Astrocyte (in vitro differentiated cells and primary cell): ENCODE measurements at regions not wholly inside any gene's neighbourhood (a gene's known extent, or its start where the extent isn't known, plus 50 kb on each side); places are given as distances from the start of the nearest gene placed in this dataset.
"Not testable (repeated sequence)": the region's sequence is repeated elsewhere in the genome, so short reads cannot be mapped to it uniquely, and the experiment has no call there.

Experiments
- DNase-seq: peaks from one replicate; pipeline ENCODE4 v3.0.0-alpha.2; 2010; ENCODE audit warnings: low read depth
- FAIRE-seq: peaks from 2 replicates; lab custom pipeline; 2011; peaks lifted over from hg19 to GRCh38; lab: Jason Lieb, UNC
- H2AFZ ChIP-seq: 2 replicates; pipeline ENCODE4 v1.6.0; 2012; ENCODE audit warnings: low read depth, low read length, inconsistent platforms
- H3K27ac ChIP-seq: 2 replicates; pipeline ENCODE4 v1.5.1; 2011; ENCODE audit warnings: low read depth, low read length, inconsistent platforms
- H3K27me3 ChIP-seq: 2 replicates; pipeline ENCODE4 v1.6.0; 2011; ENCODE audit warnings: low read length, inconsistent platforms; ENCODE audit not compliant: insufficient read depth
- H3K36me3 ChIP-seq: 2 replicates; pipeline ENCODE4 v1.5.1; 2011; ENCODE audit warnings: low read length, inconsistent platforms; ENCODE audit not compliant: insufficient read depth
- H3K4me1 ChIP-seq: 2 replicates; pipeline ENCODE4 v1.5.1; 2011; ENCODE audit warnings: low read length, inconsistent platforms; ENCODE audit not compliant: insufficient read depth
- H3K4me2 ChIP-seq: 2 replicates; pipeline ENCODE4 v1.6.0; 2012; ENCODE audit warnings: low read length, inconsistent platforms
- H3K4me3 ChIP-seq: 2 replicates; pipeline ENCODE4 v1.5.1; 2011; ENCODE audit warnings: low read depth, mild to moderate bottlenecking, low read length, inconsistent platforms; ENCODE audit not compliant: insufficient read depth
- H3K79me2 ChIP-seq: 2 replicates; pipeline ENCODE4 v1.6.0; 2012; ENCODE audit warnings: mild to moderate bottlenecking, low read length, inconsistent platforms; ENCODE audit not compliant: insufficient read depth
- H3K9ac ChIP-seq: 2 replicates; pipeline ENCODE4 v1.6.0; 2012; ENCODE audit warnings: mild to moderate bottlenecking, low read length, inconsistent platforms
- H3K9me3 ChIP-seq: 2 replicates; pipeline ENCODE4 v1.5.1; 2012; ENCODE audit warnings: low read depth, mild to moderate bottlenecking, low read length, inconsistent platforms; ENCODE audit not compliant: insufficient read depth
- H4K20me1 ChIP-seq: 2 replicates; pipeline ENCODE4 v1.6.0; 2012; ENCODE audit warnings: low read length, inconsistent platforms; ENCODE audit not compliant: insufficient read depth
- H3K27ac Mint-ChIP-seq: one replicate; pipeline ENCODE4 v1.8.0; 2021; ENCODE audit warnings: mild to moderate bottlenecking, mixed read lengths; ENCODE audit not compliant: unreplicated experiment
- H3K27me3 Mint-ChIP-seq: one replicate; pipeline ENCODE4 v1.8.0; 2021; ENCODE audit warnings: low read depth, mixed read lengths; ENCODE audit not compliant: unreplicated experiment
- H3K36me3 Mint-ChIP-seq: one replicate; pipeline ENCODE4 v1.8.0; 2021; ENCODE audit warnings: low read depth, mixed read lengths; ENCODE audit not compliant: unreplicated experiment
- H3K4me1 Mint-ChIP-seq: one replicate; pipeline ENCODE4 v1.8.0; 2021; ENCODE audit warnings: low read depth, mixed read lengths; ENCODE audit not compliant: unreplicated experiment
- H3K4me3 Mint-ChIP-seq: one replicate; pipeline ENCODE4 v1.8.0; 2021; ENCODE audit warnings: mild to moderate bottlenecking, moderate library complexity, mixed read lengths; ENCODE audit not compliant: unreplicated experiment
- H3K9me3 Mint-ChIP-seq: one replicate; pipeline ENCODE4 v1.8.0; 2021; ENCODE audit warnings: mild to moderate bottlenecking, mixed read lengths; ENCODE audit not compliant: unreplicated experiment
- EZH2 ChIP-seq: IDR thresholded peaks from 2 replicates; pipeline ENCODE4 v1.6.1; 2012; ENCODE audit warnings: mild to moderate bottlenecking, low read length, inconsistent platforms; ENCODE audit not compliant: insufficient read depth
- TF ChIP-seq, protein P1 (sequence below): IDR thresholded peaks from 2 replicates; pipeline ENCODE4 v1.5.1; 2011; ENCODE audit warnings: low read depth, mild to moderate bottlenecking, inconsistent platforms, low read length, moderate library complexity; ENCODE audit not compliant: insufficient read depth

DNA sequence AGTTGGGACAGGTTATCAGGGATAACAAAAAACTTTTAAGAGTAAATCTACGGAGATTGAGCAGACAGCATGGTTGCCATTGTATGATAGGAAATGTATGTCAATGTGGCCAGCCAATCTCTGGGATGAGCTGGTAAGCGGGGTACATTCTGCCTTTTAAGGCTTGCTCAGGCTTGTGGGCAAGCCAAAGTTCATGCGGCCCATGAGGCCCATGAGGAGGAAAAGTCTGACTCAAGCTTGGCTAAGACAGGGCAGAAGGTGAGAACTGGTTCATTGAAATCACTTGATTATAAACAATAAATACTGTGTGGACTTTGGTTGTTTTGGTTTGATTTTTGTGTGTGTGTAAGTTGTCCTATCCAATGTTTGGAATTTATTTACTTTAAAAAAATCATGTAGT is 997.1 kb downstream of the DNAH5 start:
- no peak for TF ChIP-seq EZH2
- TF ChIP-seq, protein P1, sequence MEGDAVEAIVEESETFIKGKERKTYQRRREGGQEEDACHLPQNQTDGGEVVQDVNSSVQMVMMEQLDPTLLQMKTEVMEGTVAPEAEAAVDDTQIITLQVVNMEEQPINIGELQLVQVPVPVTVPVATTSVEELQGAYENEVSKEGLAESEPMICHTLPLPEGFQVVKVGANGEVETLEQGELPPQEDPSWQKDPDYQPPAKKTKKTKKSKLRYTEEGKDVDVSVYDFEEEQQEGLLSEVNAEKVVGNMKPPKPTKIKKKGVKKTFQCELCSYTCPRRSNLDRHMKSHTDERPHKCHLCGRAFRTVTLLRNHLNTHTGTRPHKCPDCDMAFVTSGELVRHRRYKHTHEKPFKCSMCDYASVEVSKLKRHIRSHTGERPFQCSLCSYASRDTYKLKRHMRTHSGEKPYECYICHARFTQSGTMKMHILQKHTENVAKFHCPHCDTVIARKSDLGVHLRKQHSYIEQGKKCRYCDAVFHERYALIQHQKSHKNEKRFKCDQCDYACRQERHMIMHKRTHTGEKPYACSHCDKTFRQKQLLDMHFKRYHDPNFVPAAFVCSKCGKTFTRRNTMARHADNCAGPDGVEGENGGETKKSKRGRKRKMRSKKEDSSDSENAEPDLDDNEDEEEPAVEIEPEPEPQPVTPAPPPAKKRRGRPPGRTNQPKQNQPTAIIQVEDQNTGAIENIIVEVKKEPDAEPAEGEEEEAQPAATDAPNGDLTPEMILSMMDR = no peak
- H2AFZ ChIP-seq = no peak overlapping the region
- no peaks in the 10 kb centered on the region for H3K27me3 Mint-ChIP-seq

DNA sequence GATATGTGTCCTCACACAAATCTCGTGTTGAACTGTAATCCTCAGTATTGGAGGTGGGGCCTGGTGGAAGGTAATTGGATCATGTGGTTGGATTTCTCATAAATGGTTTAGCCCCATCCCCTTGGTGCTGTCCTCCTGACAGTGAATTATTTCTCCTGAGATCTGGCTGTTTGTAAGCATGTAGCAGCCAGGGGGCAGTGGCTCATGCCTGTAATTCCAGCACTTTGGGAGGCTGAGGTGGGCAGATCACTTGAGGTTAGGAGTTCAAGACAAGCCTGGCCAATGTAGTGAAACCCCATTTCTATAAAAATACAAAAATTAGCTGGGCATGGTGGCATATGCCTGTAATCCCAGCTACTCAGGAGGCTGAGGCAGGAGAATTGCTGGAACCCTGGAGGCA is 999.0 kb downstream of the DNAH5 start:
- H3K9me3 Mint-ChIP-seq, H3K4me3 Mint-ChIP-seq, H3K4me2 ChIP-seq, H3K9ac ChIP-seq, H3K36me3 Mint-ChIP-seq, H3K4me1 ChIP-seq, H4K20me1 ChIP-seq, H3K27me3 ChIP-seq, FAIRE-seq, H3K4me1 Mint-ChIP-seq, H3K79me2 ChIP-seq, H3K9me3 ChIP-seq, H2AFZ ChIP-seq, DNase-seq, H3K4me3 ChIP-seq, H3K27ac ChIP-seq, H3K27ac Mint-ChIP-seq, H3K36me3 ChIP-seq, H3K27me3 Mint-ChIP-seq: not testable (repeated sequence)

More for the DNA sequence above, 997.1 kb downstream of the DNAH5 start:
- H3K27ac ChIP-seq = no peak overlapping the region
- H3K36me3 Mint-ChIP-seq = no peaks in the 10 kb centered on the region
- no peaks in the 10 kb centered on the region for H3K36me3 ChIP-seq
- no peaks in the 10 kb centered on the region for H3K9me3 Mint-ChIP-seq
- H3K27ac Mint-ChIP-seq = no peak overlapping the region
- H3K79me2 ChIP-seq = no peaks in the 10 kb centered on the region
- no peaks in the 10 kb centered on the region for H4K20me1 ChIP-seq
- peaks cover 4% of the 10 kb centered on the region for H3K4me1 Mint-ChIP-seq
- no peak for FAIRE-seq
- H3K4me3 Mint-ChIP-seq = no peak overlapping the region
- H3K9me3 ChIP-seq = no peaks in the 10 kb centered on the region
- H3K4me3 ChIP-seq = no peak overlapping the region
- no peaks in the 10 kb centered on the region for H3K27me3 ChIP-seq
- H3K4me2 ChIP-seq = no peak overlapping the region
- H3K4me1 ChIP-seq = no peaks in the 10 kb centered on the region
- no peak overlapping the region for H3K9ac ChIP-seq
- no peak for DNase-seq

DNA sequence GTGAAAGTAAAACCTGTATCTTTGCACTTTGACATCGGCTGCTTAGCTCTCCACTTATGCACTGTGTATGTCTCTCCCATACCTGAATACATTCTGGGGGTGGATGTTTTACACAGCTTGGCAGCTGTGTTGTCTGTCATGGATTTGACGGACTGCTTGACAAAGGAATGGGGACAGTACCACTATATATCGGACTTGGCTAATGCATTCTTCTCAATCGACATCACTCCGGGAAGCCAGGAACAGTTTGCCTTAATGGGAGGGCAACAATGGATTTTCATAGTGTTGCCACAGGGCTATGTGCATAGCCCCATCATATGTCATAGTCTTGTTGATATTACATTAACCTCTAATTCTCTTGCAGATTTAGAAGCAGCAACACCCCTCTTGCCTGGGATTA is 1008.3 kb downstream of the DNAH5 start:
- no peaks in the 10 kb centered on the region for H3K79me2 ChIP-seq
- no peak for FAIRE-seq
- no peak overlapping the region for H3K4me3 ChIP-seq
- H3K36me3 ChIP-seq = no peaks in the 10 kb centered on the region
- no peaks in the 10 kb centered on the region for H3K27me3 ChIP-seq
- Mint-ChIP-seq H3K4me1 (peaks cover 4% of the 10 kb centered on the region), H3K27me3 (no peaks in the 10 kb centered on the region), H3K9me3 (no peaks in the 10 kb centered on the region), H3K4me3 (no peak overlapping the region), H3K27ac (no peak overlapping the region), H3K36me3 (no peaks in the 10 kb centered on the region)
- no peaks in the 10 kb centered on the region for H4K20me1 ChIP-seq
- TF ChIP-seq, protein P1 = no peak
- TF ChIP-seq EZH2 = no peak
- H3K27ac ChIP-seq = no peak overlapping the region
- H3K9ac ChIP-seq = no peak overlapping the region
- H3K4me1 ChIP-seq = no peaks in the 10 kb centered on the region
- H2AFZ ChIP-seq = no peak overlapping the region
- no peak for DNase-seq
- H3K4me2 ChIP-seq = no peak overlapping the region
- H3K9me3 ChIP-seq = no peaks in the 10 kb centered on the region
